Endothelial cell of umbilical vein (primary cell): ENCODE measurements at regions not wholly inside any gene's neighbourhood (a gene's known extent, or its start where the extent isn't known, plus 50 kb on each side); places are given as distances from the start of the nearest gene placed in this dataset.

ENCODE experiments used
- BruUV-seq: library from RNA; stranded (reverse); fragments of 400-500 nt; replicated peaks from 2 replicates; lab custom pipeline; 2021; lab: Mats Ljungman, UMichigan
- CTCF ChIA-PET: fragments of 300-600, 350-600 bp; sonication (Branson Sonifier 250); formaldehyde crosslinking; loops from one replicate; lab custom pipeline; 2021; ENCODE audit warnings: antibody characterized with exemption, inconsistent platforms; lab: Charles Lee
- POLR2A ChIA-PET: fragments of 300-600, 350-600 bp; sonication (Branson Sonifier 250); formaldehyde crosslinking; loops from one replicate; lab custom pipeline; 2021; ENCODE audit warnings: antibody characterized with exemption, inconsistent platforms; lab: Charles Lee
- DNase-seq: peaks from one replicate; pipeline ENCODE4 v3.0.0-alpha.2; 2011; ENCODE audit warnings: low read depth, low spot score
- FAIRE-seq: peaks from 2 replicates; lab custom pipeline; 2011; peaks lifted over from hg19 to GRCh38; lab: Jason Lieb, UNC
- H2AFZ ChIP-seq: 2 replicates; pipeline ENCODE4 v1.6.0; 2012; ENCODE audit warnings: low read depth, low read length, control low read depth, inconsistent platforms
- H3K27ac ChIP-seq: 2 replicates; pipeline ENCODE4 v1.5.1; 2011; ENCODE audit warnings: low read depth, mild to moderate bottlenecking, control low read depth, low read length, moderate library complexity; ENCODE audit not compliant: insufficient read depth
- H3K27me3 ChIP-seq, 2 experiments: 2 replicates each; pipeline versions ENCODE4 v1.6.0 to v1.6.1; 2011; ENCODE audit warnings: low read length in 2 of 2, mixed read lengths in 1 of 2; ENCODE audit not compliant: control insufficient read depth in 2 of 2, insufficient read depth in 2 of 2
- H3K36me3 ChIP-seq, 2 experiments: 2 replicates in 1 of 2; 3 replicates in 1 of 2; pipeline ENCODE4 v1.5.1; 2011; ENCODE audit warnings: low read length in 2 of 2, mild to moderate bottlenecking in 1 of 2, moderate library complexity in 1 of 2; ENCODE audit not compliant: control insufficient read depth in 2 of 2, insufficient read depth in 2 of 2; ENCODE audit errors: extremely low read depth in 1 of 2
- H3K4me1 ChIP-seq: 3 replicates; pipeline ENCODE4 v1.5.1; 2011; ENCODE audit warnings: mild to moderate bottlenecking, low read length; ENCODE audit not compliant: control insufficient read depth, insufficient read depth; ENCODE audit errors: extremely low read depth
- H3K4me2 ChIP-seq: 2 replicates; pipeline ENCODE4 v1.6.1; 2011; ENCODE audit warnings: low read length, control low read depth, mixed read lengths; ENCODE audit not compliant: insufficient read depth
- H3K4me3 ChIP-seq, 3 experiments: fragments of 200-600 bp in 1 of 3; sonication (generic), shearing (Covaris generic) in 1 of 3; replicated peaks in 1 of 3; 2 replicates each; pipeline ENCODE4 v1.5.1; 2011 to 2016; ENCODE audit warnings: control low read depth in 3 of 3, low read length in 3 of 3, mild to moderate bottlenecking in 2 of 3, inconsistent platforms in 1 of 3, low read depth in 1 of 3, moderate library complexity in 1 of 3; ENCODE audit not compliant: insufficient read depth in 1 of 3
- H3K79me2 ChIP-seq: 2 replicates; pipeline ENCODE4 v1.6.0; 2012; ENCODE audit warnings: low read length, inconsistent platforms; ENCODE audit not compliant: control insufficient read depth, insufficient read depth
- H3K9ac ChIP-seq: replicated peaks from 2 replicates; pipeline ENCODE3; 2011; ENCODE audit warnings: low read length, control low read depth; ENCODE audit not compliant: insufficient read depth; ENCODE audit errors: extremely low read depth
- H3K9me1 ChIP-seq: replicated peaks from 3 replicates; pipeline ENCODE4 v1.6.0; 2011; ENCODE audit warnings: mild to moderate bottlenecking, low read length; ENCODE audit not compliant: control insufficient read depth, insufficient read depth; ENCODE audit errors: extremely low read depth
- H3K9me3 ChIP-seq: replicated peaks from 2 replicates; pipeline ENCODE4 v1.5.1; 2012; ENCODE audit warnings: low read length, inconsistent platforms; ENCODE audit not compliant: control insufficient read depth, insufficient read depth
- H4K20me1 ChIP-seq: replicated peaks from 2 replicates; pipeline ENCODE3; 2011; ENCODE audit warnings: mild to moderate bottlenecking, low read length; ENCODE audit not compliant: control insufficient read depth, insufficient read depth; ENCODE audit errors: extremely low read depth
- CTCF ChIP-seq, 2 donors: IDR thresholded peaks; 1 replicate in 1 of 2; 2 replicates in 1 of 2; pipeline ENCODE4 v1.5.1; 2011; ENCODE audit warnings: low read length in 2 of 2, mild to moderate bottlenecking in 2 of 2, moderate library complexity in 2 of 2, control low read depth in 1 of 2, inconsistent platforms in 1 of 2, low read depth in 1 of 2; ENCODE audit not compliant: insufficient read depth in 1 of 2; ENCODE audit errors: extremely low read depth in 1 of 2
- EZH2 ChIP-seq: IDR thresholded peaks from 2 replicates; pipeline ENCODE4 v1.6.1; 2012; ENCODE audit warnings: borderline replicate concordance, low read depth, mild to moderate bottlenecking, moderate library complexity, low read length, inconsistent platforms; ENCODE audit not compliant: severe bottlenecking
- FOS ChIP-seq: IDR thresholded peaks from 2 replicates; pipeline ENCODE4 v1.6.1; 2011; ENCODE audit warnings: mild to moderate bottlenecking, low read length, moderate library complexity, borderline replicate concordance; ENCODE audit not compliant: insufficient read depth
- GATA2 ChIP-seq: IDR thresholded peaks from 2 replicates; pipeline ENCODE4 v1.7.0; 2011; ENCODE audit warnings: low read depth, mild to moderate bottlenecking, moderate library complexity, mixed read lengths, low read length; ENCODE audit not compliant: insufficient read length, insufficient read depth
- JUN ChIP-seq: IDR thresholded peaks from 2 replicates; pipeline ENCODE4 v1.6.1; 2011; ENCODE audit warnings: borderline replicate concordance, low read depth; ENCODE audit not compliant: insufficient read length, insufficient read depth
- MAX ChIP-seq: IDR thresholded peaks from 2 replicates; pipeline ENCODE4 v1.6.1; 2011; ENCODE audit not compliant: insufficient read depth, insufficient read length
- POLR2A ChIP-seq: IDR thresholded peaks from 2 replicates; pipeline ENCODE4 v1.6.1; 2012; ENCODE audit warnings: low read depth, mild to moderate bottlenecking, control low read depth, low read length
- POLR2AphosphoS5 ChIP-seq: IDR thresholded peaks from 2 replicates; pipeline ENCODE4 v1.6.1; 2012; ENCODE audit warnings: low read depth, mild to moderate bottlenecking, control low read depth, low read length, moderate library complexity; ENCODE audit not compliant: insufficient read depth
- dilution Hi-C: fragments of 300-500 bp; cut with MboI; formaldehyde crosslinking; loops from one replicate; pipeline ENCODE4 v1.15.0; 2019; ENCODE audit warnings: low sequenced_read_pairs; ENCODE audit not compliant: extremely low pct_ligation_motif_present
- intact Hi-C: fragments of 100-400 bp; cut with micrococcal nuclease; formaldehyde crosslinking; loops from one replicate; pipeline ENCODE4 v1.10.0; 2022

- peak overlapping the region; percentile 13 for H3K27ac ChIP-seq
- no peak for TF ChIP-seq GATA2
- TF ChIP-seq EZH2: no peak
- TF ChIP-seq POLR2A: no peak
- no peak for TF ChIP-seq JUN
- TF ChIP-seq FOS: no peak
- intact Hi-C loops (loop anchor here (2.0 kb wide), 1 partner anchor 49 kb away; no protein-coding TSS in a partner anchor), dilution Hi-C loops (no loop called here)
- no peaks in the 10 kb centered on the region for H4K20me1 ChIP-seq
- no peak for DNase-seq
- no peaks in the 10 kb centered on the region for H3K9me1 ChIP-seq
- H3K36me3 ChIP-seq: no peaks in the 10 kb centered on the region
- no peak overlapping the region for H3K4me3 ChIP-seq
- BruUV-seq: TSS peak; percentile 60
- peaks cover 20% of the 10 kb centered on the region for H3K4me1 ChIP-seq
- H3K9me3 ChIP-seq: no peaks in the 10 kb centered on the region
- H3K79me2 ChIP-seq: no peaks in the 10 kb centered on the region
- CTCF ChIA-PET: interaction anchor here (0.5 to 1.4 kb wide), 3 partner anchors 14 to 122 kb away, joined by 3 to 4 read pairs (median 3); no protein-coding TSS in a partner anchor
- POLR2A ChIA-PET: no interaction called here
- peak overlapping the region; percentile 85 for H2AFZ ChIP-seq
- peak overlapping the region; percentile 12 for H3K4me2 ChIP-seq
- H3K9ac ChIP-seq: no peak overlapping the region
- no peaks in the 10 kb centered on the region for H3K27me3 ChIP-seq
- peak; percentile 33 for FAIRE-seq
Observed at GRCh38 chr12:96093543-96094196, 58.3 kb upstream of the LTA4H start.

GRCh38 chr12:96094201-96094600, 58.8 kb upstream of the LTA4H start:
- BruUV-seq: no TSS peak
- dilution Hi-C loops: no loop called here
- FAIRE-seq (peak; percentile 92), DNase-seq (peak; percentile 93)
- Histone ChIP-seq H3K36me3 (no peaks in the 10 kb centered on the region), H3K9ac (no peak overlapping the region), H3K27ac (peak overlapping the region; percentile 26), H3K9me3 (no peaks in the 10 kb centered on the region), H3K4me1 (peaks cover 20% of the 10 kb centered on the region), H3K79me2 (no peaks in the 10 kb centered on the region), H3K4me3 (no peak overlapping the region), H2AFZ (peak overlapping the region; percentile 85), H4K20me1 (no peaks in the 10 kb centered on the region), H3K4me2 (peak overlapping the region; percentile 34), H3K9me1 (no peaks in the 10 kb centered on the region), H3K27me3 (no peaks in the 10 kb centered on the region)
- peak; percentile 74 for TF ChIP-seq MAX
- no peak for TF ChIP-seq GATA2
- TF ChIP-seq FOS: no peak
- TF ChIP-seq EZH2: no peak
- peak; percentile 49 for TF ChIP-seq POLR2AphosphoS5
- TF ChIP-seq POLR2A: no peak
- no peak for TF ChIP-seq CTCF (IDR thresholded peaks at IDR 0.05; ENCODE audit: extremely low read depth in 1 of 2, insufficient read depth in 1 of 2, low read depth in 1 of 2, low read length in 2 of 2)
- no peak for TF ChIP-seq JUN
- POLR2A ChIA-PET: no interaction called here
- CTCF ChIA-PET: interaction anchor here (1.0 kb wide), 1 partner anchor 121 kb away, joined by 4 read pairs; no protein-coding TSS in a partner anchor
- intact Hi-C loops: loop anchor here (2.0 kb wide), 1 partner anchor 49 kb away; no protein-coding TSS in a partner anchor
